Upper lobe of right lung (tissue), 1 donor: ENCODE measurements at regions not wholly inside any gene's neighbourhood (a gene's known extent, or its start where the extent isn't known, plus 50 kb on each side); places are given as distances from the start of the nearest gene placed in this dataset.

Experiments used
- ATAC-seq: fragments of 200-7000 bp; cut with Tn5 transposase; one replicate; pipeline ENCODE4 v1.9.1; 2020; ENCODE audit warnings: mild to moderate bottlenecking, moderate library complexity
- DNase-seq: peaks from one replicate; pipeline ENCODE4 v3.0.0-alpha.2; 2020
- H3K27ac ChIP-seq: fragments of 200-600 bp; one replicate; pipeline ENCODE4 v1.8.0; 2022
- H3K27me3 ChIP-seq: fragments of 200-600 bp; one replicate; pipeline ENCODE4 v1.8.0; 2022; ENCODE audit warnings: mild to moderate bottlenecking
- H3K36me3 ChIP-seq: fragments of 200-600 bp; one replicate; pipeline ENCODE4 v1.8.0; 2022
- H3K4me1 ChIP-seq: fragments of 200-600 bp; one replicate; pipeline ENCODE4 v1.8.0; 2022
- H3K4me3 ChIP-seq: fragments of 200-600 bp; one replicate; pipeline ENCODE4 v1.8.0; 2022; ENCODE audit warnings: mild to moderate bottlenecking
- H3K9me3 ChIP-seq: fragments of 200-600 bp; one replicate; pipeline ENCODE4 v1.8.0; 2022
- CTCF ChIP-seq: fragments of 200-600 bp; IDR thresholded peaks from one replicate; pipeline ENCODE4 v1.8.0; 2022; ENCODE audit warnings: antibody characterized with exemption
- intact Hi-C: fragments of 100-400 bp; cut with DNase I; formaldehyde crosslinking; loops from one replicate; pipeline ENCODE4 v1.11.0; 2022
- donor health status: DM: no; HTN: yes; CAD: no; lungs with severe emphysema.

GRCh38 chr4:147381749-147382148 lies 99.1 kb upstream of the EDNRA start:
- DNase-seq (no peak), ATAC-seq (no peak)
- no peak for TF ChIP-seq CTCF
- intact Hi-C loops = no loop called here
- H3K9me3 ChIP-seq = no peaks in the 10 kb centered on the region
- no peaks in the 10 kb centered on the region for H3K4me1 ChIP-seq
- no peak overlapping the region for H3K27ac ChIP-seq
- H3K36me3 ChIP-seq = no peaks in the 10 kb centered on the region
- H3K27me3 ChIP-seq = no peaks in the 10 kb centered on the region
- no peak overlapping the region for H3K4me3 ChIP-seq

DNA sequence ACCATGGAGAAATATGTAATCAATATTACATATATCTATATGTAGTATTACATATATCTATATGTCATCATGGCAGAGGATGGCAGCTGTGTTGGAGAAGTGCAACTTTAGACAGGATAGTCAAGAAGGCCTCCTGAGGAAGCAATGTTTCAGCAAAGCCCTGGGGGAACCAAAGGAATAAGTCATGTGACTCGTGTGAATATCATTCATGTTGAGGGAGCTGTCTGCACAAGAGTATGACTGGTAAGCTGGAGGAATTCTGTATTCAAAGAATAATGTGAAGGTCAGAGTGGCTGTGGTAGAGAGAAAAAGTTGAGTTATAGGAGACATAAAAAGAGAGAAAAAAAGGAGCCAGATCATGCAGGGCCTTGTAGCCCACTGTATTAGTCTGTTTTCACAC lies 92.9 kb upstream of the EDNRA start:
- DNase-seq = no peak
- Histone ChIP-seq H3K36me3 (no peaks in the 10 kb centered on the region), H3K9me3 (no peaks in the 10 kb centered on the region), H3K4me1 (no peaks in the 10 kb centered on the region), H3K4me3 (no peak overlapping the region), H3K27me3 (no peaks in the 10 kb centered on the region), H3K27ac (no peak overlapping the region)
- intact Hi-C loops = no loop called here
- TF ChIP-seq CTCF = no peak
- ATAC-seq = no peak

GRCh38 chr4:147396105-147396504 lies 84.8 kb upstream of the EDNRA start:
- Histone ChIP-seq H3K36me3 (no peaks in the 10 kb centered on the region), H3K9me3 (no peaks in the 10 kb centered on the region), H3K4me1 (no peaks in the 10 kb centered on the region), H3K27me3 (no peaks in the 10 kb centered on the region), H3K4me3 (no peak overlapping the region), H3K27ac (no peak overlapping the region)
- TF ChIP-seq CTCF = no peak
- ATAC-seq (no peak), DNase-seq (no peak)
- intact Hi-C loops = no loop called here

GRCh38 chr4:147398556-147398955 lies 82.3 kb upstream of the EDNRA start:
- DNase-seq (no peak), ATAC-seq (no peak)
- H3K36me3 ChIP-seq = no peaks in the 10 kb centered on the region
- no peak for TF ChIP-seq CTCF
- no peaks in the 10 kb centered on the region for H3K4me1 ChIP-seq
- no peak overlapping the region for H3K4me3 ChIP-seq
- intact Hi-C loops = no loop called here
- H3K9me3 ChIP-seq = no peaks in the 10 kb centered on the region
- no peaks in the 10 kb centered on the region for H3K27me3 ChIP-seq
- H3K27ac ChIP-seq = no peak overlapping the region

DNA sequence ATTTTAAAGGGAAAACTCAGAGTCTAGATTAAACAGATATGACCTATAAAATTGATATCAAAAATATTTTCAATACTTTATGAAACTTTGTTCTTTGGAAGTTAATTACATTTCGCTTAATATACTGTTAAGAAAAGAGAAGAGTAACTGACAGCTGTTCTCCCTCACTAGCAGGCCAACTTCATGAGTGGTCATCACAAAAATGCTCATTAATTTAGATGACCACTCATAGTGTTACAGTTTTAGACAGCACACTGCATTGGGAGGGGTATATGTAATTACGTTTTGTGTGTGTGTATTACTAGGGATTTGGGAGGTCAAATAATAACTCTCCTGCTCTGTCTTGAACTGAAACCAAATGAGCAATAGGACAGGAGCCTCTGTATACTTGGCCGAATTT lies 80.2 kb upstream of the EDNRA start:
- H3K36me3 ChIP-seq = no peaks in the 10 kb centered on the region
- ATAC-seq (no peak), DNase-seq (no peak)
- H3K4me1 ChIP-seq = no peaks in the 10 kb centered on the region
- TF ChIP-seq CTCF = no peak
- no peak overlapping the region for H3K4me3 ChIP-seq
- no peaks in the 10 kb centered on the region for H3K9me3 ChIP-seq
- no peak overlapping the region for H3K27ac ChIP-seq
- intact Hi-C loops = no loop called here
- H3K27me3 ChIP-seq = no peaks in the 10 kb centered on the region

DNA sequence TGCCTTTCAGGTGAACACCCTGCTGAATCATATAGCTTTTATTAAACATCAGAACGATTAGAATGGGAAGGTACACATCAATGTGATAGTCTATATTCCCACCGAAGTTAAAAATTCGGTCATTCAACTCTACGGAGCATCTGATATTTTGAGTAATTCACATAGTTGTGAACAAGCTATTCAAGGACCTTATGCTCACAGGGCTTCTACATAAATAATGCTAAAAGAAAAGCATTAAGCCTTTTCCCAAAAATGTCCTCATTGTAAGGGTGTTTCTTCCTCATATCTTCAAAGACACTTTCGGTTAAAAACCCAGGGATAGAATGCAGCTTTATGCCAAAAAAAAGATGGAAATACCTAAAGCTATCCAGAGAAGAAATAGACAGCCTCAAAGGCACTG lies 79.7 kb upstream of the EDNRA start:
- intact Hi-C loops = no loop called here
- H3K9me3 ChIP-seq = no peaks in the 10 kb centered on the region
- no peak for TF ChIP-seq CTCF
- no peaks in the 10 kb centered on the region for H3K36me3 ChIP-seq
- no peak overlapping the region for H3K27ac ChIP-seq
- ATAC-seq (no peak), DNase-seq (no peak)
- no peak overlapping the region for H3K4me3 ChIP-seq
- no peaks in the 10 kb centered on the region for H3K4me1 ChIP-seq
- H3K27me3 ChIP-seq = no peaks in the 10 kb centered on the region
